ENCODE measurements at regions not wholly inside any gene's neighbourhood (a gene's known extent, or its start where the extent isn't known, plus 50 kb on each side); places are given as distances from the start of the nearest gene placed in this dataset.

DNA sequence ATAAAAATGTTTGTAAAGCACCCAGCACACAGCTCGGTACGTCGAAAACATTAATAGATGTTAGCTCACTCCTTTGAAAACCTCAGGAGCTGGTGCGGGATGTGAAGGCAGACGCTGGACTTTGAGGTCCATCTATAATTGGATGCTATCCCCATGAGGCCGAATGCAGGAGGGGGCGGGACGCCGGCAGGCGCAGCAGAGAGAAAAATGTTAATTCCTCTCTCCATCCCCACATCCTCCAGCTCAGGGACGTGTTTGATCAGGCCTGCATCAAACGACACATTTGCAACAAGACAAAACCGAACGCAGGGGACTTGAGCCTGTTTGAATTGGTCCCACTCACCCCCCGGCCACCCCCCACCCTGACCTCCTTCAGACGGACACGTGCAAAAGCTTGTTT is 231.0 kb downstream of the RBM19 start:
- Histone ChIP-seq H3K27ac (ENCODE audit: low read depth, low read length, poor library complexity, severe bottlenecking) (no peak overlapping the region), H3K9me2 (ENCODE audit: low read depth, low read length) (no peaks in the 10 kb centered on the region), H3K79me2 (ENCODE audit: insufficient read depth, low read length) (no peaks in the 10 kb centered on the region), H3F3A (ENCODE audit: insufficient read depth, low read length) (no peaks in the 10 kb centered on the region), H3K4me3 (ENCODE audit: low read depth, low read length, poor library complexity, severe bottlenecking) (no peak overlapping the region), H3K9me3 (ENCODE audit: low read length) (no peaks in the 10 kb centered on the region), H3K27me3 (ENCODE audit: insufficient read depth, low read length) (no peaks in the 10 kb centered on the region), H2AFZ (ENCODE audit: low read length) (no peak overlapping the region), H4K20me1 (ENCODE audit: insufficient read depth, low read length) (no peaks in the 10 kb centered on the region), H3K4me1 (ENCODE audit: insufficient read depth, low read length, severe bottlenecking) (no peaks in the 10 kb centered on the region), H3K36me3 (ENCODE audit: insufficient read depth, low read length) (no peaks in the 10 kb centered on the region), H3K4me2 (ENCODE audit: low read length) (no peak overlapping the region), H3K9ac (ENCODE audit: low read length) (no peak overlapping the region)
- TF ChIP-seq EZH2 (IDR thresholded peaks at IDR 0.05; ENCODE audit: borderline replicate concordance, low read length), result no peak
- TF ChIP-seq, protein P1, sequence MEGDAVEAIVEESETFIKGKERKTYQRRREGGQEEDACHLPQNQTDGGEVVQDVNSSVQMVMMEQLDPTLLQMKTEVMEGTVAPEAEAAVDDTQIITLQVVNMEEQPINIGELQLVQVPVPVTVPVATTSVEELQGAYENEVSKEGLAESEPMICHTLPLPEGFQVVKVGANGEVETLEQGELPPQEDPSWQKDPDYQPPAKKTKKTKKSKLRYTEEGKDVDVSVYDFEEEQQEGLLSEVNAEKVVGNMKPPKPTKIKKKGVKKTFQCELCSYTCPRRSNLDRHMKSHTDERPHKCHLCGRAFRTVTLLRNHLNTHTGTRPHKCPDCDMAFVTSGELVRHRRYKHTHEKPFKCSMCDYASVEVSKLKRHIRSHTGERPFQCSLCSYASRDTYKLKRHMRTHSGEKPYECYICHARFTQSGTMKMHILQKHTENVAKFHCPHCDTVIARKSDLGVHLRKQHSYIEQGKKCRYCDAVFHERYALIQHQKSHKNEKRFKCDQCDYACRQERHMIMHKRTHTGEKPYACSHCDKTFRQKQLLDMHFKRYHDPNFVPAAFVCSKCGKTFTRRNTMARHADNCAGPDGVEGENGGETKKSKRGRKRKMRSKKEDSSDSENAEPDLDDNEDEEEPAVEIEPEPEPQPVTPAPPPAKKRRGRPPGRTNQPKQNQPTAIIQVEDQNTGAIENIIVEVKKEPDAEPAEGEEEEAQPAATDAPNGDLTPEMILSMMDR (IDR thresholded peaks at IDR 0.05; ENCODE audit: low read length), result no peak

DNA sequence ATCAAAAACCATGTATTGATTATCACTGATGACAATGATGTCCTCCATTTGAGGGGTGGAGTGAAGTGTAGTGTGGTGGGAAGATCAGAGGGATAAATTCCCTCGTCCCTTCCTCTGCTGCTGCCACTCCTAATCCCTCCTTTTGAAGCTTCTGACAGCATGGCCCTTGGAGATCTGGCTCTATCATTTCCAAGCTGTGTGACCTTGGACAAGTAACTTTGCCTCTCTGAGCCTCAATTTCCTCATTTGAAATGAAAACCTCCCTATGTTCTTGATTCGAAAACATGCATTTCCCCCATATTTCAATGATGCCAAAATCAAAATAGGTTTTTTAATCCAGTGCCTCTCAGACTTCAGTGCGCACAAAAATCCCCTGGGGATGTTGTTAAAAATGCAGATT is 231.6 kb downstream of the RBM19 start:
- Histone ChIP-seq H2AFZ (ENCODE audit: low read length) (no peak overlapping the region), H3K9me3 (ENCODE audit: low read length) (no peaks in the 10 kb centered on the region), H3K27ac (ENCODE audit: low read depth, low read length, poor library complexity, severe bottlenecking) (no peak overlapping the region), H3K4me2 (ENCODE audit: low read length) (no peak overlapping the region), H4K20me1 (ENCODE audit: insufficient read depth, low read length) (no peaks in the 10 kb centered on the region), H3F3A (ENCODE audit: insufficient read depth, low read length) (no peaks in the 10 kb centered on the region), H3K79me2 (ENCODE audit: insufficient read depth, low read length) (no peaks in the 10 kb centered on the region), H3K4me1 (ENCODE audit: insufficient read depth, low read length, severe bottlenecking) (no peaks in the 10 kb centered on the region), H3K9ac (ENCODE audit: low read length) (no peak overlapping the region), H3K27me3 (ENCODE audit: insufficient read depth, low read length) (no peaks in the 10 kb centered on the region), H3K36me3 (ENCODE audit: insufficient read depth, low read length) (no peaks in the 10 kb centered on the region), H3K4me3 (ENCODE audit: low read depth, low read length, poor library complexity, severe bottlenecking) (no peak overlapping the region), H3K9me2 (ENCODE audit: low read depth, low read length) (no peaks in the 10 kb centered on the region)
- TF ChIP-seq, protein P1 (IDR thresholded peaks at IDR 0.05; ENCODE audit: low read length), result no peak
- no peak for TF ChIP-seq EZH2 (IDR thresholded peaks at IDR 0.05; ENCODE audit: borderline replicate concordance, low read length)

DNA sequence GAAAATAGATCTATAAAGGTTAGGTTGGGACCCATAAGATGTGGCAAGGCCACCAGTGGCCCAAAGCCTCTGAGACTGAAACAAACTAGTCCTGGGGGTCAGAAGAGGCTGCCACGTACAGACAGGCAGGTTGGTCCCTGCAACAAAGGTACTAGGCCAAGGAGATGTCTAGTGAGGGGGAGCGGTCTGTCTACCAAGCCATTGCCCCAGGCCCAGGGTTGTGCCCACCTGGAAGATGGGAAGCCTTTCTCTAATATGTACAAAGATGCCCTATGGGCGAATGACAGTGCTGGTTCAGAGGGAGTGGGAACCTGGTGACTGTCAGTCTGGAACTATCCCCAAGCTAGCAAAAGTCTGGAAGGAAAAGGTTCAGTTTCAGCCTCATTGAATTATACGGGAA is 233.2 kb downstream of the RBM19 start:
- Histone ChIP-seq H3K9ac (ENCODE audit: low read length) (no peak overlapping the region), H3K4me3 (ENCODE audit: low read depth, low read length, poor library complexity, severe bottlenecking) (no peak overlapping the region), H3F3A (ENCODE audit: insufficient read depth, low read length) (no peaks in the 10 kb centered on the region), H3K27me3 (ENCODE audit: insufficient read depth, low read length) (no peaks in the 10 kb centered on the region), H3K27ac (ENCODE audit: low read depth, low read length, poor library complexity, severe bottlenecking) (no peak overlapping the region), H2AFZ (ENCODE audit: low read length) (no peak overlapping the region), H3K4me1 (ENCODE audit: insufficient read depth, low read length, severe bottlenecking) (no peaks in the 10 kb centered on the region), H4K20me1 (ENCODE audit: insufficient read depth, low read length) (no peaks in the 10 kb centered on the region), H3K79me2 (ENCODE audit: insufficient read depth, low read length) (no peaks in the 10 kb centered on the region), H3K36me3 (ENCODE audit: insufficient read depth, low read length) (no peaks in the 10 kb centered on the region), H3K9me2 (ENCODE audit: low read depth, low read length) (no peaks in the 10 kb centered on the region), H3K4me2 (ENCODE audit: low read length) (no peak overlapping the region), H3K9me3 (ENCODE audit: low read length) (no peaks in the 10 kb centered on the region)
- no peak for TF ChIP-seq EZH2 (IDR thresholded peaks at IDR 0.05; ENCODE audit: borderline replicate concordance, low read length)
- TF ChIP-seq, protein P1 (IDR thresholded peaks at IDR 0.05; ENCODE audit: low read length), result no peak
